ENCODE measurements at regions not wholly inside any gene's neighbourhood (a gene's known extent, or its start where the extent isn't known, plus 50 kb on each side); places are given as distances from the start of the nearest gene placed in this dataset.
"Not testable (repeated sequence)": the region's sequence is repeated elsewhere in the genome, so short reads cannot be mapped to it uniquely, and the experiment has no call there.

DNA sequence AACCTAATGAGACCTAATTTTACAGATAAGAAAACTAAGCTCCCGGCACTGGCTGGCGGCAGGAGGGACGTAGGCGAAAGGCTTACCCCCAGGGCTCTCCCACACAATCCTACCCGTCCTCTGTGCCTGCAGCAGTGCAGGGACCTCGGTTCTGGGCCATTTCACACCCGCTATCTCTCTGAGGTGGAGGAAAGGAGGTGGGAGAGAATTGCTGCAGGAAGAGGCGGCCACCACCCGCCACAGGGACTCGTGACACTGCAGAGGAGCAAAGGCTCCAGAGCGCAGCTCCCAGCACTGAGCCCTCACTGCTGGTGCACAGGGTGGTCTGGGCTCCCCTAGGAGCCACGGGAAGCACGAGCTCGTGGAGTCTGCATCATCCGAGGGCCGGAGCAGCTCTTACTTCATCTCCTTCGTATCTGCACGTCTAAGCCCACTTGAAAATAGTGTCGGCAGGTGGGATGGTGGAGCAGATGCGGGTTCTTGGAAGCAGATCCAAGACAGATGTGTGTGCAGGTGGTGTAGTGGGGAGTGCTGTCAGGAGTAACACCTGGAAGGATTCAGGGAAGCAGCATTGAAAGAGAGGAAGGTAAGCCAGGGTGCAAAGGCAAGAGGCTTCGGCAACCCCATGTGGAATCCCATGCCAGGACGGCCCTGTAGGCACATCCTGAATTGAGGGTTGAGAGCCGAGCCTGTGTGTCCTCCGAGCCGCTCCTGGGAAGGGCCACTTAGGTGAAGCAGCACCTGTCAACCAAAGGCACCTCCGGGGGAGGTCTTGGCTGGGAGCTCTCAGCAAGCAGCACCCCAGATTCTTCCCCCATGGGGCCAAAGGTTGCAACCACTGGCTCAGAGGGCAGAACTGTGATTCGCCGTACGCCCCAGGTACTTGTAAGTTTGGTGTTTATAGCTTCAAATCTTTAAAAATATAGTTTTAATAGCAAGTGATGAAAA, 115.8 kb upstream of the SPACA7 start:
- in situ Hi-C loops (cut with HindIII; ENCODE audit: low pct_unique_long_range_greater_than_20kb, low sequenced_read_pairs): no loop called here
- no peak for DNase-seq (ENCODE audit: low read depth, low spot score)

DNA sequence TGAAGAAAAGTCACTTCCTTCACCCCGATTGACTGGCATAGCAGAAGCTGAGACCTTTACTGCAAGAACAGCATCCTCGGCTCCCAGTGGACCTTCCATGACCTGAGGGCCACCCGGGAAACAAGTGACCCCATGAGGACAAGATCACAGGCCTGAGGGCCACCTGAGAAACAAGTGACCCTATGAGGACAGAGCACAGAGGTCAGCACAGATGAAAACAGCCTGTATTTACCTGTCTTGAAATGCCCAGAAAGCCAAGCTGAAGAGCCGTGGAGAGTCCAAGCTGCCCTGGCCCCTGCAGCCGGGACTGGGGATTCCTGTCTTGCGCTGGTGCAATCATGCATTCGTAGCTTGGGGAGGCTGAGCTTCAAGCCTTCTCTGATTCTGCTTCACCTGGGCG, 114.2 kb upstream of the SPACA7 start:
- in situ Hi-C loops (cut with HindIII; ENCODE audit: low pct_unique_long_range_greater_than_20kb, low sequenced_read_pairs): no loop called here
- DNase-seq (ENCODE audit: low read depth, low spot score): no peak

DNA sequence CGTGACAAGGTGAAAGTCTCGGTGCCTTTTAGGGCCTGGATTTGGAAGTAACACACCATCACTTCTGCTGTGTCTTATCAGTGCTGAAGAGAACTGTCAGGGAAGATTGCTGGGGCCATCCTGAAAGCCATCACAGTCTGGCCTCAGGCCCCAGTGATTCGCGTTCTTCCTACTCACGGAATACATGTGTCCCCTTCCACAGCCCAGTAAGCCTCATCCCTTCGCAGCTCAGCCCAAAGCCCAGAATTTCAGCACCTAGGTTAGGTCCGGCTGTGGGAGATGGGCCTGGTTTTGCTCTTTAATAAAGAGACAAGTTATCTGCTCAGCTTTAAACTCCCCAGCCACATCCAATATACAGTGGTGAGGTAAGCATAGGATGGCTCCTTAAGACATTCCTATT, 113.0 kb upstream of the SPACA7 start:
- in situ Hi-C loops (cut with HindIII; ENCODE audit: low pct_unique_long_range_greater_than_20kb, low sequenced_read_pairs): no loop called here
- no peak for DNase-seq (ENCODE audit: low read depth, low spot score)

DNA sequence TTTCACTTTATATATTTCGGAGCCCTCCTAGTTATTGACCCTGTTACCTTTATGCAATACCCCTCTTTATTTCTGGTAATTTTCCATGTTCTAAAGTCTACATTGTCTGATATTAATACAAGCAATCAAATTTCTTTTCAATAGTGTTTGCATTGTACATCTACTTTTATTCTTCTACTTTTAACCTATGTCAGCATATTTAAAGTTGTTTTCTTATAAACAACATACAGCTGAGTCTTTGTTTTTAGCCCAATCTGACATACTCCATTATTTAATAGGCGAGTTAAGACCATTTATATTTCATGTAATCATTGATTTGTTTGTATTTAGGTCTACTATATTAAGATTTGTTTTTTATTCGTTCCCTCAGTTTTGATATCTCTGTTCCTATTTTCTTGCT, 108.5 kb upstream of the SPACA7 start:
- in situ Hi-C loops (cut with HindIII; ENCODE audit: low pct_unique_long_range_greater_than_20kb, low sequenced_read_pairs): no loop called here
- DNase-seq (ENCODE audit: low read depth, low spot score): no peak

DNA sequence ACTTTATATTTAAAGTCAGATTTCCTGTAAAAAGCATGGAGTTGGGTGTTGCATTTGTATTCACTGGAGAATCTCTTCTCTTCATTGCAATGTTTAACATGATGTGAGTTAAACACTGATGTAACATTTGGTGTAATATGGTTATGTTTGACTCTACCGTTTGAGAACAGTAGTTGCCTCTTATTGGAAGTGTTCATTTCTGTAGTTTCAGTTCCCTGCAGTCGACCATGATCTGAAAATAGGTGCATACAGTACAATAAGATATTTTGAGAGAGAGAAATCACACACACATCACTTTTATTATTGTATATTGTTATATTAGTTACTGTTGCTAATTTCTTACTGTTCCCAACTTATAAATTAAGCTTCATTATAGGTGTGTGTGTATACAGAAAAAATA, 105.2 kb upstream of the SPACA7 start:
- in situ Hi-C loops (cut with HindIII; ENCODE audit: low pct_unique_long_range_greater_than_20kb, low sequenced_read_pairs): no loop called here
- DNase-seq (ENCODE audit: low read depth, low spot score): no peak

DNA sequence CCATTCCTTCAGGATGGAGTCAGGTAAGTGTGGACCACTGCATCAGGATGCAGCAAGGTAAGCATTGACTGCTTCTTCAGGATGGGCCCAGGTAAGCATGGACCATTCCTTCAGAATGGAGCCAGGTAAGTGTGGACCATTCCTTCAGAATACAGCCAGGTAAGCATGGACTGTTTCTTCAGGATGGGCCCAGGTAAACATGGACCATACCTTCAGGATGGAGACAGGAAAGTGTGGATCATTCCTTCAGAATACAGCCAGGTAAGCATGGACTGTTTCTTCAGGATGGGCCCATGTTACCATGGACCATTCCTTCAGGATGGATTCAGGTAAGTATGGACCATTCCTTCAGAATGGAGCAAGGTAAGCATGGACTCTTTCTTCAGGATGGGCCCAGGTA, 89.4 kb upstream of the SPACA7 start:
- in situ Hi-C loops (cut with HindIII; ENCODE audit: low pct_unique_long_range_greater_than_20kb, low sequenced_read_pairs); DNase-seq (ENCODE audit: low read depth, low spot score): not testable (repeated sequence)

DNA sequence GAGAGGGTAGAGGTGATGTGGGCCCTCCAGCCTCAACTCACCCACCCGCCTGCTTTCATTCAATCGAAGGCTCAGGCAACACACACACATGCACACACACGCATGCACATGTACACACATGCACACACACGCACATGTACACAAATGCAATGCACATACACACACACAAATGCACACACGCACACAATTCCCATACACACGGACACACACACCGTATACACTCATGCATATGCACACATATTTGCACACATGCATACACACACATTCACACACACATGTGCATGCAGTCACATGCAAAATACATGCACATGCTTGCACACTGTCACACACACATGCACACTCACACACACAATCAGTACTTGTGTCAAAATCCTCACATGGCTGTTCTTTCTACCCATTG, 55.9 kb upstream of the SPACA7 start:
- in situ Hi-C loops (cut with HindIII; ENCODE audit: low pct_unique_long_range_greater_than_20kb, low sequenced_read_pairs): no loop called here
- DNase-seq (ENCODE audit: low read depth, low spot score): no peak

DNA sequence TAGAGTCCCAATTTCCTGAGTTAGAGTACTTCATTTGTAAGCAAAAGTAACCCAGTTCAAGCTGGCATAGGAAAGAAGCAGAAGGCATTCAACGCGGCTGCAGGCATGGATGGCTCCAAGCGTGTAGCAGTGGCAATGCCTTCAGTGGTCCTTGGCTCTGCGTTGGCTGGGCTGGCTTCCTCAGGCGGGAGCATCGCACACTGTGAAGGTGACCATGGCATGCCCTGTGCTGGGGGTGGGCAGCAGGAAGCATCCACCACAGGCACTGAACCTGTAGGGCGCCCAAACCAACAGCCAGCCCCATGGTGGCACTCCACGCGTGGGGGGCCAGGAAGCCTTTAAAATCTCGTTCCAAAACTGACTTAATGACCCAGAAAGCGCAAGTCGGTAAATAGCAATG, 53.6 kb upstream of the SPACA7 start:
- in situ Hi-C loops (cut with HindIII; ENCODE audit: low pct_unique_long_range_greater_than_20kb, low sequenced_read_pairs): no loop called here
- DNase-seq (ENCODE audit: low read depth, low spot score): no peak

DNA sequence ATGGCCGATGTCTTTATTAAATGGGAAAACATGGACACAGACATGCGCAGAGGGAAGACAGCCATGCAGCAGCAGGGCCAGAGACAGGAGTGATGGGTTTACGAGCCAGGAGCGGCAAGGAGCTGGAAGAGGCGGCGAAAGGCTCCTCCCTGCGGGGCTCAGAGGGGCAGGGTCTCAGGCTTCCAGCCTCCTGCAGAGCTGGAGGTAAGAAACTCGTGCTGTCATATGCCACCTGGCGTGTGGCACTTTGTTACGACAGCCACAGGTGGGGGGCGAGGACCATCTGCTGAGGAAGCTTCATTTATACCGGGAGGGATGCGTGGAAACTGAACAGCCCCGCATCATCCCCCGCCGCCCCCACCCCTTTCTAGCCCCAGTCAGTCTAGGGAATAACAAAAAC, 52.0 kb upstream of the SPACA7 start:
- in situ Hi-C loops (cut with HindIII; ENCODE audit: low pct_unique_long_range_greater_than_20kb, low sequenced_read_pairs): no loop called here

DNA sequence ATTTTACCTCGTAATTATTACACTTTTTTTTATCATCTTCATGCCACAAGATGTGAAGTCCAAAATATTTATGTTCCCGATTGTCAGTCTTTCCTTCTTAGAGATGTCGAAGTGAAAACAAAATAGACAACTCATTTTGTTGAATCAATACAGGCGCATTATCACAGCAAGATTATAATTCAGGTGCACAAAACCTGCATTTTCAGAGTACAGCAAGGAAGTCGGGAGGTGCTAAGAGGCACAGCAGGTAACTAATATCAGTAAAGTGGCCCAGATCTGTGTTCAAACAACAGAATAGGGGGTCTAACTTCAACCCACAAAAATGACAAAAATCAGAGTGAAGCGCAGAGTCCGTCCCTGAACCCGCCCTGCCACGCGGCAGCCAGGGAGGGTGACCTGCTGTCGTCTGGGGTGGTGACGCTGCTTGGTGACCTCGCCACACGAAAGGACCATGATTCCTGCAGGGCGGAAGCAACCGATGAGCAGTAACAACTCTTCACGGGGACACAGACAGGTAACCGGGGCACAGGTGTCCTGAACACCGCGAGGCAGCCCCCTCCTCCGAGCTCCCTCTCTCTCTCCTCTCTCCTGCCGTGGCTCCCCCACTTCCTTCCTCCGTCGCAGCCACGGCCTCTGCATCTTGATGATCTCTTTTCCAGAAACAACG, 50.9 kb upstream of the SPACA7 start:
- DNase-seq (ENCODE audit: low read depth, low spot score): no peak
- in situ Hi-C loops (cut with HindIII; ENCODE audit: low pct_unique_long_range_greater_than_20kb, low sequenced_read_pairs): no loop called here

More for the DNA sequence above, 52.0 kb upstream of the SPACA7 start:
- no peak for DNase-seq (ENCODE audit: low read depth, low spot score)

DNA sequence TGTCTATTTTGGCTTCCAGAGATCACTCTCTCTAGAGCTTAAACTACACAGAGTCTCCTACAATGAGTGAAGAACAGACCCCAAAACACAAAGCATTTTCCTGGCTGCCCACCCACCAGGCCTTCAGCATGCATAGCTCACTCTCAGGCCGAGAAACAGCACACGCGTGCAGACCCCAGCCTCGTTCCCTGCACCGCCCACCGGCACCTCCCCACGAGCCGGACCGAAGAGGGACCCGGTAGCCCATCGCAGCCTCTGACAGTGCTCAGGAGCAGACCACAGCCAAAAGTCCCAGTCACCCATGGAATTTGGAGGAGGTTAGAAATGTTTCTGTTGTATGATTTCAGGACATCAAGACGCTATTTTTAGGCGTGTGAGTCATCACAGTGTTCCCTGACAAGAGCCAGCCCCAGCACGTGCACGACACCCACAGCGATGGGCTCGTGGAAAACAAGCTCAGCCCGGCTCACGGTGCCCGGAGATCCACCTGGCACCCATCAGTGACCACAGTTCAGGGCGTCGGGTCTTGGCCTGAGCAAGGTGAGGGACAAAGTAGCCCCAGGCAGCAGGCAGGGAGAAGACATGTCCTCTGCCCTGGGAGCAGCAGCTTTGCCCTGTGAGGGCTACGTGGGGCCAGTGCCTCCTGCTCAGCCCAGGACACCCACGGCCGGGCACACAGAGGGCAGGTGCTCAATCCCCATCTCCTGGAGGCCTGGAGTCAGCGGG, 50.1 kb upstream of the SPACA7 start:
- in situ Hi-C loops (cut with HindIII; ENCODE audit: low pct_unique_long_range_greater_than_20kb, low sequenced_read_pairs): no loop called here
- DNase-seq (ENCODE audit: low read depth, low spot score): no peak
